ENCODE measurements at regions not wholly inside any gene's neighbourhood (a gene's known extent, or its start where the extent isn't known, plus 50 kb on each side); places are given as distances from the start of the nearest gene placed in this dataset.

GRCh38 chr5:66413931-66414330, 182.3 kb upstream of the MAST4 start:
- WGBS, 2 experiments (ENCODE audit: insufficient coverage in 1 of 2, insufficient read length in 1 of 2): 84% methylated on average over 1 of the region's 1 CpG; no CpG with 5 or more reads in 1 of the 2 experiments
- Histone ChIP-seq H3K27ac (ENCODE audit: low read depth, low read length) (no peak overlapping the region), H3K36me3 (ENCODE audit: control insufficient read depth, insufficient read depth, low read length) (no peaks in the 10 kb centered on the region), H3K9me3 (ENCODE audit: control insufficient read depth, low read length) (no peaks in the 10 kb centered on the region), H3K9ac (ENCODE audit: extremely low read depth, low read length, poor library complexity, severe bottlenecking) (no peak overlapping the region), H3K27me3 (ENCODE audit: control insufficient read depth, insufficient read depth, low read length, poor library complexity, severe bottlenecking) (no peaks in the 10 kb centered on the region), H3K4me1 (ENCODE audit: control insufficient read depth, insufficient read depth, low read length) (no peaks in the 10 kb centered on the region), H3K4me3 (ENCODE audit: low read length) (no peak overlapping the region)
- H3K27ac Mint-ChIP-seq: no peak overlapping the region
- no peaks in the 10 kb centered on the region for H3K27me3 Mint-ChIP-seq (ENCODE audit: insufficient read depth)
- H3K36me3 Mint-ChIP-seq (ENCODE audit: low read depth): no peaks in the 10 kb centered on the region
- H3K4me3 Mint-ChIP-seq: no peak overlapping the region
- TF ChIP-seq CTCF (conservative IDR thresholded peaks at IDR 0.05): no peak
- peaks cover 4% of the 10 kb centered on the region for H3K9me3 Mint-ChIP-seq
- no peaks in the 10 kb centered on the region for H3K4me1 Mint-ChIP-seq
- DNase-seq: no peak

- Mint-ChIP-seq H3K36me3 (ENCODE audit: low read depth) (no peaks in the 10 kb centered on the region), H3K27me3 (ENCODE audit: insufficient read depth) (no peaks in the 10 kb centered on the region), H3K4me1 (no peaks in the 10 kb centered on the region), H3K9me3 (peaks cover 4% of the 10 kb centered on the region), H3K4me3 (no peak overlapping the region), H3K27ac (no peak overlapping the region)
- Histone ChIP-seq H3K27me3 (ENCODE audit: control insufficient read depth, insufficient read depth, low read length, poor library complexity, severe bottlenecking) (no peaks in the 10 kb centered on the region), H3K9ac (ENCODE audit: extremely low read depth, low read length, poor library complexity, severe bottlenecking) (no peak overlapping the region), H3K4me1 (ENCODE audit: control insufficient read depth, insufficient read depth, low read length) (no peaks in the 10 kb centered on the region), H3K4me3 (ENCODE audit: low read length) (no peak overlapping the region), H3K36me3 (ENCODE audit: control insufficient read depth, insufficient read depth, low read length) (no peaks in the 10 kb centered on the region), H3K9me3 (ENCODE audit: control insufficient read depth, low read length) (no peaks in the 10 kb centered on the region), H3K27ac (ENCODE audit: low read depth, low read length) (no peak overlapping the region)
- no peak for TF ChIP-seq CTCF (conservative IDR thresholded peaks at IDR 0.05)
- no peak for DNase-seq
These were observed 181.0 kb upstream of the MAST4 start for GRCh38 chr5:66415208-66415607.

- Histone ChIP-seq H3K27ac (ENCODE audit: low read depth, low read length) (no peak overlapping the region), H3K9me3 (ENCODE audit: control insufficient read depth, low read length) (no peaks in the 10 kb centered on the region), H3K36me3 (ENCODE audit: control insufficient read depth, insufficient read depth, low read length) (no peaks in the 10 kb centered on the region), H3K4me1 (ENCODE audit: control insufficient read depth, insufficient read depth, low read length) (no peaks in the 10 kb centered on the region), H3K4me3 (ENCODE audit: low read length) (no peak overlapping the region), H3K9ac (ENCODE audit: extremely low read depth, low read length, poor library complexity, severe bottlenecking) (no peak overlapping the region), H3K27me3 (ENCODE audit: control insufficient read depth, insufficient read depth, low read length, poor library complexity, severe bottlenecking) (no peaks in the 10 kb centered on the region)
- Mint-ChIP-seq H3K27me3 (ENCODE audit: insufficient read depth) (no peaks in the 10 kb centered on the region), H3K9me3 (no peaks in the 10 kb centered on the region), H3K4me3 (no peak overlapping the region), H3K36me3 (ENCODE audit: low read depth) (no peaks in the 10 kb centered on the region), H3K4me1 (no peaks in the 10 kb centered on the region), H3K27ac (no peak overlapping the region)
- no peak for DNase-seq
- TF ChIP-seq CTCF (conservative IDR thresholded peaks at IDR 0.05): no peak
These were observed 179.5 kb upstream of the MAST4 start for GRCh38 chr5:66416698-66417097.

All from endodermal cell (in vitro differentiated cells).